ENCODE measurements at regions not wholly inside any gene's neighbourhood (a gene's known extent, or its start where the extent isn't known, plus 50 kb on each side); places are given as distances from the start of the nearest gene placed in this dataset.
"Not testable (repeated sequence)": the region's sequence is repeated elsewhere in the genome, so short reads cannot be mapped to it uniquely, and the experiment has no call there.

GRCh38 chr12:91741932-91742331, 403.7 kb downstream of the BTG1 start:
- Mint-ChIP-seq H3K27me3 (ENCODE audit: low read depth) (no peaks in the 10 kb centered on the region), H3K4me3 (ENCODE audit: unreplicated experiment) (no peak overlapping the region), H3K9me3 (ENCODE audit: low read depth) (no peaks in the 10 kb centered on the region), H3K4me1 (ENCODE audit: low read depth) (no peaks in the 10 kb centered on the region), H3K36me3 (ENCODE audit: low read depth) (no peaks in the 10 kb centered on the region), H3K27ac (ENCODE audit: unreplicated experiment) (no peak overlapping the region)
- no peak for DNase-seq (ENCODE audit: low spot score)
- TF ChIP-seq, protein P1, sequence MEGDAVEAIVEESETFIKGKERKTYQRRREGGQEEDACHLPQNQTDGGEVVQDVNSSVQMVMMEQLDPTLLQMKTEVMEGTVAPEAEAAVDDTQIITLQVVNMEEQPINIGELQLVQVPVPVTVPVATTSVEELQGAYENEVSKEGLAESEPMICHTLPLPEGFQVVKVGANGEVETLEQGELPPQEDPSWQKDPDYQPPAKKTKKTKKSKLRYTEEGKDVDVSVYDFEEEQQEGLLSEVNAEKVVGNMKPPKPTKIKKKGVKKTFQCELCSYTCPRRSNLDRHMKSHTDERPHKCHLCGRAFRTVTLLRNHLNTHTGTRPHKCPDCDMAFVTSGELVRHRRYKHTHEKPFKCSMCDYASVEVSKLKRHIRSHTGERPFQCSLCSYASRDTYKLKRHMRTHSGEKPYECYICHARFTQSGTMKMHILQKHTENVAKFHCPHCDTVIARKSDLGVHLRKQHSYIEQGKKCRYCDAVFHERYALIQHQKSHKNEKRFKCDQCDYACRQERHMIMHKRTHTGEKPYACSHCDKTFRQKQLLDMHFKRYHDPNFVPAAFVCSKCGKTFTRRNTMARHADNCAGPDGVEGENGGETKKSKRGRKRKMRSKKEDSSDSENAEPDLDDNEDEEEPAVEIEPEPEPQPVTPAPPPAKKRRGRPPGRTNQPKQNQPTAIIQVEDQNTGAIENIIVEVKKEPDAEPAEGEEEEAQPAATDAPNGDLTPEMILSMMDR (IDR thresholded peaks at IDR 0.05): no peak

GRCh38 chr12:91733846-91734245, 411.8 kb downstream of the BTG1 start:
- DNase-seq (ENCODE audit: low spot score); H3K27me3 Mint-ChIP-seq (ENCODE audit: low read depth); H3K27ac Mint-ChIP-seq (ENCODE audit: unreplicated experiment); H3K9me3 Mint-ChIP-seq (ENCODE audit: low read depth); H3K4me1 Mint-ChIP-seq (ENCODE audit: low read depth); H3K36me3 Mint-ChIP-seq (ENCODE audit: low read depth); H3K4me3 Mint-ChIP-seq (ENCODE audit: unreplicated experiment): not testable (repeated sequence)

- TF ChIP-seq, protein P1 (IDR thresholded peaks at IDR 0.05): no peak
- DNase-seq (ENCODE audit: low spot score): no peak
- Mint-ChIP-seq H3K4me1 (ENCODE audit: low read depth) (no peaks in the 10 kb centered on the region), H3K9me3 (ENCODE audit: low read depth) (no peaks in the 10 kb centered on the region), H3K4me3 (ENCODE audit: unreplicated experiment) (no peak overlapping the region), H3K27ac (ENCODE audit: unreplicated experiment) (no peak overlapping the region), H3K27me3 (ENCODE audit: low read depth) (no peaks in the 10 kb centered on the region), H3K36me3 (ENCODE audit: low read depth) (no peaks in the 10 kb centered on the region)
These were observed 413.6 kb downstream of the BTG1 start for GRCh38 chr12:91732086-91732485.

DNA sequence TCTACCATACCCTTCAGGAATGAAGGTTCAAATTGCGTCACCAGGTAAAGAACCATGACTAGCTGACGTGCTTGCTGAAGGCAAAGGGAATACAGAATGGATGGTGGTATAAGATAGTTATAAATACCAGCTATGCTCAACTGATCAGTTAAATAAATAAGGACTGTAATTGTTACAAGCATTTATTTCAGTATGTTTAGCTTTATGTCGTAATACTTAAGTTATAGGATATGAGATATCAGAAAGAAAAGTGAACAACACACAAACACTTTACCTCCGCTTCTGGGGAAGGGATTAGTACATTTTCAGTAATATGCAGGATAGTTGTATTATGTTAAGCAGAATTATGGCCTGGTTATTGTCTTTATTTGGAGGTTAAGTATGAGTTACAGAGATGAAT, 416.1 kb downstream of the BTG1 start:
- Mint-ChIP-seq H3K27me3 (ENCODE audit: low read depth) (no peaks in the 10 kb centered on the region), H3K4me1 (ENCODE audit: low read depth) (no peaks in the 10 kb centered on the region), H3K4me3 (ENCODE audit: unreplicated experiment) (no peak overlapping the region), H3K27ac (ENCODE audit: unreplicated experiment) (no peak overlapping the region), H3K9me3 (ENCODE audit: low read depth) (no peaks in the 10 kb centered on the region), H3K36me3 (ENCODE audit: low read depth) (no peaks in the 10 kb centered on the region)
- no peak for DNase-seq (ENCODE audit: low spot score)
- TF ChIP-seq, protein P1 (IDR thresholded peaks at IDR 0.05): no peak

GRCh38 chr12:91723191-91723590, 422.5 kb downstream of the BTG1 start:
- H3K36me3 Mint-ChIP-seq (ENCODE audit: low read depth): no peaks in the 10 kb centered on the region
- no peaks in the 10 kb centered on the region for H3K9me3 Mint-ChIP-seq (ENCODE audit: low read depth)
- no peak overlapping the region for H3K27ac Mint-ChIP-seq (ENCODE audit: unreplicated experiment)
- H3K4me1 Mint-ChIP-seq (ENCODE audit: low read depth): no peaks in the 10 kb centered on the region
- DNase-seq (ENCODE audit: low spot score): no peak
- H3K4me3 Mint-ChIP-seq (ENCODE audit: unreplicated experiment): no peak overlapping the region
- TF ChIP-seq, protein P1 (IDR thresholded peaks at IDR 0.05): no peak
- no peaks in the 10 kb centered on the region for H3K27me3 Mint-ChIP-seq (ENCODE audit: low read depth)

GRCh38 chr12:91722072-91722471, 423.6 kb downstream of the BTG1 start:
- TF ChIP-seq, protein P1 (IDR thresholded peaks at IDR 0.05): no peak

More at GRCh38 chr12:91722072-91722471, 423.6 kb downstream of the BTG1 start:
- Mint-ChIP-seq H3K4me3 (ENCODE audit: unreplicated experiment) (no peak overlapping the region), H3K36me3 (ENCODE audit: low read depth) (no peaks in the 10 kb centered on the region), H3K4me1 (ENCODE audit: low read depth) (no peaks in the 10 kb centered on the region), H3K27ac (ENCODE audit: unreplicated experiment) (no peak overlapping the region), H3K27me3 (ENCODE audit: low read depth) (no peaks in the 10 kb centered on the region), H3K9me3 (ENCODE audit: low read depth) (no peaks in the 10 kb centered on the region)
- no peak for DNase-seq (ENCODE audit: low spot score)
